ENCODE measurements at regions not wholly inside any gene's neighbourhood (a gene's known extent, or its start where the extent isn't known, plus 50 kb on each side); places are given as distances from the start of the nearest gene placed in this dataset.

- DNase-seq (no peak), ATAC-seq (ENCODE audit: poor library complexity) (no peak)
- Histone ChIP-seq H3K27ac (ENCODE audit: low read depth in 1 of 2, low read length in 2 of 2) (no peak overlapping the region), H3K36me3 (ENCODE audit: insufficient read depth, low read length) (no peaks in the 10 kb centered on the region), H3K27me3 (ENCODE audit: control insufficient read depth in 1 of 2, insufficient read depth in 2 of 2, low read length in 2 of 2) (no peaks in the 10 kb centered on the region), H3K4me1 (ENCODE audit: insufficient read depth, low read length) (no peaks in the 10 kb centered on the region), H3K9me3 (ENCODE audit: control insufficient read depth in 1 of 2, insufficient read depth in 1 of 2, low read length in 2 of 2) (no peaks in the 10 kb centered on the region), H3K4me3 (ENCODE audit: low read length) (no peak overlapping the region)
- Mint-ChIP-seq H3K4me1 (ENCODE audit: low read depth) (no peaks in the 10 kb centered on the region), H3K4me3 (no peak overlapping the region), H3K36me3 (ENCODE audit: low read depth) (no peaks in the 10 kb centered on the region), H3K27me3 (no peaks in the 10 kb centered on the region), H3K27ac (no peak overlapping the region), H3K9me3 (no peaks in the 10 kb centered on the region)
- TF ChIP-seq CTCF (IDR thresholded peaks at IDR 0.05) = no peak
- CTCF ChIA-PET = no interaction called here
- POLR2A ChIA-PET = no interaction called here
- intact Hi-C loops (cut with DNase I, micrococcal nuclease) = no loop called here
Observed at GRCh38 chr13:44803390-44803789, 185.9 kb downstream of the NUFIP1 start.

- POLR2A ChIA-PET = no interaction called here
- no peaks in the 10 kb centered on the region for H3K4me1 ChIP-seq (ENCODE audit: insufficient read depth, low read length)
- H3K36me3 Mint-ChIP-seq (ENCODE audit: low read depth) = no peaks in the 10 kb centered on the region
- TF ChIP-seq CTCF (IDR thresholded peaks at IDR 0.05) = no peak
- H3K27me3 Mint-ChIP-seq = no peaks in the 10 kb centered on the region
- intact Hi-C loops (cut with DNase I, micrococcal nuclease) = no loop called here
- no peak overlapping the region for H3K4me3 ChIP-seq (ENCODE audit: low read length)
- no peak overlapping the region for H3K27ac ChIP-seq (ENCODE audit: low read depth in 1 of 2, low read length in 2 of 2)
- H3K9me3 ChIP-seq (ENCODE audit: control insufficient read depth in 1 of 2, insufficient read depth in 1 of 2, low read length in 2 of 2) = no peaks in the 10 kb centered on the region
- no peak for DNase-seq
- CTCF ChIA-PET = no interaction called here
- no peaks in the 10 kb centered on the region for H3K27me3 ChIP-seq (ENCODE audit: control insufficient read depth in 1 of 2, insufficient read depth in 2 of 2, low read length in 2 of 2)
- no peak overlapping the region for H3K27ac Mint-ChIP-seq
- no peak overlapping the region for H3K4me3 Mint-ChIP-seq
- no peaks in the 10 kb centered on the region for H3K4me1 Mint-ChIP-seq (ENCODE audit: low read depth)
- ATAC-seq (ENCODE audit: poor library complexity) = no peak
- H3K9me3 Mint-ChIP-seq = no peaks in the 10 kb centered on the region
- H3K36me3 ChIP-seq (ENCODE audit: insufficient read depth, low read length) = no peaks in the 10 kb centered on the region
Observed at GRCh38 chr13:44802491-44802890, 186.8 kb downstream of the NUFIP1 start.

- ChIA-PET POLR2A (no interaction called here), CTCF (no interaction called here)
- no peaks in the 10 kb centered on the region for H3K36me3 ChIP-seq (ENCODE audit: insufficient read depth, low read length)
- intact Hi-C loops (cut with DNase I, micrococcal nuclease) = no loop called here
- TF ChIP-seq CTCF (IDR thresholded peaks at IDR 0.05) = no peak
- ATAC-seq (ENCODE audit: poor library complexity) (no peak), DNase-seq (no peak)
- H3K27me3 ChIP-seq (ENCODE audit: control insufficient read depth in 1 of 2, insufficient read depth in 2 of 2, low read length in 2 of 2) = no peaks in the 10 kb centered on the region
- H3K9me3 ChIP-seq (ENCODE audit: control insufficient read depth in 1 of 2, insufficient read depth in 1 of 2, low read length in 2 of 2) = no peaks in the 10 kb centered on the region
- no peak overlapping the region for H3K27ac Mint-ChIP-seq
- H3K27me3 Mint-ChIP-seq = no peaks in the 10 kb centered on the region
- no peaks in the 10 kb centered on the region for H3K4me1 ChIP-seq (ENCODE audit: insufficient read depth, low read length)
- no peak overlapping the region for H3K4me3 ChIP-seq (ENCODE audit: low read length)
- H3K9me3 Mint-ChIP-seq = no peaks in the 10 kb centered on the region
- H3K27ac ChIP-seq (ENCODE audit: low read depth in 1 of 2, low read length in 2 of 2) = no peak overlapping the region
- H3K36me3 Mint-ChIP-seq (ENCODE audit: low read depth) = no peaks in the 10 kb centered on the region
- no peaks in the 10 kb centered on the region for H3K4me1 Mint-ChIP-seq (ENCODE audit: low read depth)
- no peak overlapping the region for H3K4me3 Mint-ChIP-seq
Observed at GRCh38 chr13:44801990-44802389, 187.3 kb downstream of the NUFIP1 start.

All from CD4-positive, alpha-beta T cell (primary cell).